Mucosa of rectum (tissue), 2 donors: ENCODE measurements at regions not wholly inside any gene's neighbourhood (a gene's known extent, or its start where the extent isn't known, plus 50 kb on each side); places are given as distances from the start of the nearest gene placed in this dataset.
"Not testable (repeated sequence)": the region's sequence is repeated elsewhere in the genome, so short reads cannot be mapped to it uniquely, and the experiment has no call there.

ENCODE experiments used
- H3K27ac ChIP-seq, 2 donors: one replicate each; pipeline ENCODE4 v1.7.0; 2013; ENCODE audit warnings: inconsistent platforms in 2 of 2, low read depth in 2 of 2, low read length in 2 of 2
- H3K27me3 ChIP-seq, 2 donors: one replicate each; pipeline ENCODE4 v1.7.0; 2013; ENCODE audit warnings: low read length in 2 of 2; ENCODE audit not compliant: control insufficient read depth in 2 of 2, insufficient read depth in 2 of 2
- H3K36me3 ChIP-seq, 2 donors: one replicate each; pipeline ENCODE4 v1.7.0; 2013; ENCODE audit warnings: low read length in 2 of 2; ENCODE audit not compliant: control insufficient read depth in 2 of 2, insufficient read depth in 2 of 2
- H3K4me1 ChIP-seq, 2 donors: one replicate each; pipeline ENCODE4 v1.7.0; 2013; ENCODE audit warnings: low read length in 2 of 2, mild to moderate bottlenecking in 1 of 2; ENCODE audit not compliant: control insufficient read depth in 2 of 2, insufficient read depth in 2 of 2
- H3K4me3 ChIP-seq, 2 donors: one replicate each; pipeline ENCODE4 v1.7.0; 2013; ENCODE audit warnings: low read length in 2 of 2
- H3K9ac ChIP-seq, 2 donors: one replicate each; pipeline ENCODE4 v1.7.0; 2013; ENCODE audit warnings: low read length in 2 of 2, low read depth in 1 of 2, mild to moderate bottlenecking in 1 of 2
- H3K9me3 ChIP-seq, 2 donors: one replicate each; pipeline ENCODE4 v1.7.0; 2013; ENCODE audit warnings: low read length in 2 of 2; ENCODE audit not compliant: control insufficient read depth in 2 of 2
- donor health status: healthy.
- donor health status: Normal muscosa, but diverticular disease.

- no peak overlapping the region for H3K27ac ChIP-seq
- no peaks in the 10 kb centered on the region for H3K9me3 ChIP-seq
- peaks cover 0 to 6% of the 10 kb centered on the region in 2 donors for H3K36me3 ChIP-seq
- H3K4me3 ChIP-seq = no peak overlapping the region
- H3K4me1 ChIP-seq = peaks cover 0 to 3% of the 10 kb centered on the region in 2 donors
- H3K9ac ChIP-seq = no peak overlapping the region
- H3K27me3 ChIP-seq = no peaks in the 10 kb centered on the region
Observed at GRCh38 chr7:66430164-66430545, 198.5 kb upstream of the KCTD7 start.

DNA sequence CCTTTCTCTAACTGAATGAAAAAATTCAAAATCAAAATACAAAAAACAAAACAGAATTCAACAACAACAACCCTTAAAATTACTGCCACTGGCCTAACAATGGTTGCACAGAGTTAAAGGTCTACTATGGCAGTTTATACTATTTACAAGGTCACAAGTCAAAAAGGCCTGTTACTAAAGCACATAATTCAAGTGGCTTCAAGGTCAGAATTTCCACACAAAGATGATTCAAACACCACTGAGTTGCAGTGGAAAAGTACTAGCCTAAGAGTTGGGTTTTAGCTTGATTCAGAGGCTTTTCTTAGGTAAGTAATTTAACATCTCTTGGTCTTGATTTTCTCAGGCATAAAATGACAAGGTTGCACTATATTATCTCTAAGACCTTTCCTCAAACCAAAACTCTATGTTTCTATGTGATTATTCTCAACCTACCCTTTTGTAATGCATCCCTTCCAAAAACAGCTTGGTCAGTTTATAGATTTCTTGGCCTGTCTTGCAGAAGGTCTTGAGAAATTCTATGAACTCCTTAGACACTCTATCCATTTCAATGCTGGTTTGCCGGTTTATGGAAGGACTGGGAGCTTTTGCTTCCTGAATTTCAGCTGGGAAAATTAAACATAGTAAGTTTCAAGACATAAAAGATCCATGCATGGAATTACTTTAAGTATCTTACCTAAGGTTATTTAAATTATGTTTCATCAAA is 189.8 kb upstream of the KCTD7 start:
- not testable (repeated sequence) for H3K4me1 ChIP-seq, H3K9me3 ChIP-seq, H3K36me3 ChIP-seq, H3K27me3 ChIP-seq, H3K4me3 ChIP-seq, H3K9ac ChIP-seq
- peak overlapping the region in 1 of 2 donors; percentile 4 for H3K27ac ChIP-seq

GRCh38 chr7:66442385-66442784 is 186.3 kb upstream of the KCTD7 start:
- no peaks in the 10 kb centered on the region for H3K36me3 ChIP-seq
- no peak overlapping the region for H3K27ac ChIP-seq
- H3K9me3 ChIP-seq = no peaks in the 10 kb centered on the region
- no peaks in the 10 kb centered on the region for H3K27me3 ChIP-seq
- H3K4me1 ChIP-seq = peaks cover 0 to 7% of the 10 kb centered on the region in 2 donors
- no peak overlapping the region for H3K9ac ChIP-seq
- H3K4me3 ChIP-seq = no peak overlapping the region

DNA sequence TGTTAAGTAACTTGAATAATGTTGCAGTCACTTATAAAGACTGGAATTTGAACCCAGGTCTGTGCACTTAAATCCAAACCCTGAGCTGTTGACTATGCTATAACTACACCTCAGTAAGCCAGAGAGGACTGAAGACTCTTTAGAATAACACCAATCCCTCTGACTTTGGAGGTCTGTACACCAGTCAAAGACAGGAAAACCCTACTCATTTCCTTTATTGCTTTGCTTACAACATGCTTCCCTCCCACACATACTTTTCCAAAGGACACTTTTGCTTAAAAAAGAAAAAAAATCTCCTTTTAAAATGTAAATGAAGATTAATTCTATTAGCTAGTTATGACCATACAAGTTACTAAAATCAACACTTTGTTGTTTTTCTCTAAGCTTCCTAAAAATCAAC is 184.7 kb upstream of the KCTD7 start:
- H3K4me1 ChIP-seq = peaks cover 0 to 7% of the 10 kb centered on the region in 2 donors
- H3K9me3 ChIP-seq = no peaks in the 10 kb centered on the region
- H3K9ac ChIP-seq = no peak overlapping the region
- no peak overlapping the region for H3K4me3 ChIP-seq
- peaks cover 0 to under 1% of the 10 kb centered on the region in 2 donors for H3K36me3 ChIP-seq
- H3K27me3 ChIP-seq = no peaks in the 10 kb centered on the region
- no peak overlapping the region for H3K27ac ChIP-seq

DNA sequence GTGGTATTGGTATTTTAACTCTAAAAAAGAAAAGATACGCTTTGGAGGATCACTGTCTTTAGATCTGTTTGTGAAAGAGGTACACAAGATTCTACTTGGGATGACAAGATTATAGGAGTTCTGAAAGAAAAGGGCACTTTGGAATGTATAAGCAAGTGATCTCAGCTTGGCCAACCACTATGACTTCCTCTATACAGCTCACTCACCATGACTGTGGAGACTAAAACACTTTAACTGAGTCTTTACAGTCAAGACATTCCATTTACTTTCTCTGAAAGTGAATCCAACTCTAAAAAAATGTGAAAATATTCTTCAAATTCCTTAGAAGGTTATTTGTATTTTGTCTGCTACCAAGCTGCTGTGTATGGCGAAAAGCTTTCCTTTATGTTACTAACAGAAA is 181.7 kb upstream of the KCTD7 start:
- H3K9ac ChIP-seq, H3K4me1 ChIP-seq, H3K9me3 ChIP-seq, H3K27me3 ChIP-seq, H3K27ac ChIP-seq, H3K4me3 ChIP-seq, H3K36me3 ChIP-seq: not testable (repeated sequence)

- H3K27me3 ChIP-seq, H3K9ac ChIP-seq: not testable (repeated sequence)
Observed at GRCh38 chr7:66450814-66451213, 177.9 kb upstream of the KCTD7 start.

DNA sequence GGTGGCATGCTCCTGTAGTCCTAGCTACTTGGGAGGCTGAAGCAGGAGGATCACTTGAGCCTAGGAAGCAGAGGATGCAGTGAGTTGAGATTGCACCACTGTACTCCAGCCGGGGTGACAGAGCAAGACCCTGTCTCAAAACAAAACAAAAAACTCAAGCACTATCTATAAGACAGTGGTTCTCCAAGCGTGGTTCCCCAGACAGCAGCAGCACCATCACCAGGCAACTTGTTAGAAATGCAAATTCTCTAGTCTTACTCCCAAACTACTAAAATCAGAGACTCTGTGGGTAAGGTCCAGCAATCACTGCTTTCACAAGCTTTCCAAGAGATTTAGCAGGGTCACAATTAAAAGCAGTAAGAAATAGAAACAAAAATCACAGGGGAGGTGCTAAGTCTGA is 177.0 kb upstream of the KCTD7 start:
- not testable (repeated sequence) for H3K9me3 ChIP-seq, H3K36me3 ChIP-seq, H3K27ac ChIP-seq, H3K4me1 ChIP-seq, H3K27me3 ChIP-seq, H3K9ac ChIP-seq, H3K4me3 ChIP-seq

More at GRCh38 chr7:66450814-66451213, 177.9 kb upstream of the KCTD7 start:
- H3K4me1 ChIP-seq, H3K9me3 ChIP-seq, H3K4me3 ChIP-seq, H3K27ac ChIP-seq, H3K36me3 ChIP-seq: not testable (repeated sequence)

GRCh38 chr7:66452165-66452564 is 176.5 kb upstream of the KCTD7 start:
- no peaks in the 10 kb centered on the region for H3K27me3 ChIP-seq
- no peak overlapping the region for H3K4me3 ChIP-seq
- no peaks in the 10 kb centered on the region for H3K4me1 ChIP-seq
- H3K9ac ChIP-seq = no peak overlapping the region
- peaks cover 0 to 2% of the 10 kb centered on the region in 2 donors for H3K36me3 ChIP-seq
- H3K27ac ChIP-seq = no peak overlapping the region
- no peaks in the 10 kb centered on the region for H3K9me3 ChIP-seq

- Histone ChIP-seq H3K4me1 (no peaks in the 10 kb centered on the region), H3K9ac (no peak overlapping the region), H3K4me3 (no peak overlapping the region), H3K9me3 (no peaks in the 10 kb centered on the region), H3K27ac (no peak overlapping the region), H3K27me3 (no peaks in the 10 kb centered on the region), H3K36me3 (peaks cover 0 to 2% of the 10 kb centered on the region in 2 donors)
Observed at GRCh38 chr7:66453340-66453739, 175.3 kb upstream of the KCTD7 start.

GRCh38 chr7:66454600-66455225 is 174.0 kb upstream of the KCTD7 start:
- Histone ChIP-seq H3K27ac (no peak overlapping the region), H3K27me3 (no peaks in the 10 kb centered on the region), H3K9ac (no peak overlapping the region), H3K4me1 (no peaks in the 10 kb centered on the region), H3K9me3 (no peaks in the 10 kb centered on the region), H3K4me3 (no peak overlapping the region), H3K36me3 (no peaks in the 10 kb centered on the region)
